HCT116 (cell line): ENCODE measurements at regions not wholly inside any gene's neighbourhood (a gene's known extent, or its start where the extent isn't known, plus 50 kb on each side); places are given as distances from the start of the nearest gene placed in this dataset.

ENCODE experiments used
- ATAC-seq: fragments of 200-7000 bp; cut with Tn5 transposase; 2 replicates; pipeline ENCODE4 v1.9.1; 2020; ENCODE audit warnings: mild to moderate bottlenecking, moderate library complexity
- BruUV-seq: library from RNA; stranded (reverse); fragments of 400-500 nt; replicated peaks from 2 replicates; lab custom pipeline; 2021; lab: Mats Ljungman, UMichigan
- CTCF ChIA-PET: fragments of 300-600 bp; sonication (Branson Sonifier 250); formaldehyde crosslinking; loops from one replicate; lab custom pipeline; 2021; ENCODE audit warnings: antibody characterized with exemption; lab: Charles Lee
- POLR2A ChIA-PET: fragments of 300-600, 350-600 bp; sonication (Branson Sonifier 250); formaldehyde crosslinking; loops from one replicate; lab custom pipeline; 2021; ENCODE audit warnings: antibody characterized with exemption; lab: Charles Lee
- RAD21 ChIA-PET, 2 experiments: fragments of 300-600 bp; sonication (Branson Sonifier 250); formaldehyde crosslinking; loops; one replicate each; lab custom pipeline; 2023; ENCODE audit warnings: low total read pairs in 2 of 2; ENCODE audit not compliant: uncharacterized antibody in 2 of 2, unreplicated experiment in 2 of 2, low non-redundant PET in 1 of 2; lab: Charles Lee
- DNase-seq: peaks from one replicate; pipeline ENCODE4 v3.0.0-alpha.2; 2010; ENCODE audit warnings: low read depth, low spot score
- H2AFZ ChIP-seq: fragments of 200-600 bp; shearing (Covaris generic), sonication (generic); 2 replicates; pipeline ENCODE4 v1.6.1; 2017; ENCODE audit warnings: low read depth, mixed run types, mixed read lengths, antibody characterized with exemption, low read length; ENCODE audit not compliant: poor library complexity, severe bottlenecking
- H3K27ac ChIP-seq: 2 replicates; pipeline ENCODE4 v1.5.1; 2012; ENCODE audit warnings: low read depth, low read length
- H3K27me3 ChIP-seq: fragments of 200-600 bp; sonication (generic); 2 replicates; pipeline ENCODE4 v1.6.1; 2016; ENCODE audit warnings: mixed run types, low read length, mixed read lengths; ENCODE audit not compliant: insufficient read depth
- H3K36me3 ChIP-seq, 2 experiments: fragments of 200-500 bp in 1 of 2; fragments of 200-600 bp in 1 of 2; sonication (Bioruptor generic) in 1 of 2; sonication (generic) in 1 of 2; 2 replicates each; pipeline versions ENCODE4 v1.5.1 to v1.6.1; 2014 to 2016; ENCODE audit warnings: low read length in 2 of 2, inconsistent platforms in 1 of 2, mixed read lengths in 1 of 2, mixed run types in 1 of 2; ENCODE audit not compliant: insufficient read depth in 2 of 2, control insufficient read depth in 1 of 2
- H3K4me1 ChIP-seq, 2 experiments: fragments of 200-600 bp in 1 of 2; sonication (generic) in 1 of 2; 2 replicates each; pipeline versions ENCODE4 v1.5.1 to v1.6.1; 2012 to 2017; ENCODE audit warnings: low read length in 2 of 2, inconsistent platforms in 1 of 2, mild to moderate bottlenecking in 1 of 2, mixed read lengths in 1 of 2, mixed run types in 1 of 2, moderate library complexity in 1 of 2; ENCODE audit not compliant: insufficient read depth in 2 of 2, control insufficient read depth in 1 of 2
- H3K4me2 ChIP-seq: fragments of 200-600 bp; sonication (generic); 2 replicates; pipeline ENCODE4 v1.6.1; 2017; ENCODE audit warnings: mixed run types, low read length, mixed read lengths
- H3K4me3 ChIP-seq, 2 experiments: fragments of 200-600 bp in 1 of 2; sonication (generic) in 1 of 2; replicated peaks in 1 of 2; 2 replicates each; pipeline ENCODE4 v1.5.1; 2011 to 2016; ENCODE audit warnings: low read length in 2 of 2, control low read depth in 1 of 2, low read depth in 1 of 2, mild to moderate bottlenecking in 1 of 2, mixed read lengths in 1 of 2, mixed run types in 1 of 2
- H3K79me2 ChIP-seq: fragments of 200-600 bp; sonication (generic); 2 replicates; pipeline ENCODE4 v1.6.1; 2017; ENCODE audit warnings: mild to moderate bottlenecking, mixed run types, low read length, moderate library complexity, mixed read lengths; ENCODE audit not compliant: insufficient read depth
- H3K9ac ChIP-seq: fragments of 200-600 bp; sonication (generic); 2 replicates; pipeline ENCODE4 v1.6.1; 2016; ENCODE audit warnings: low read length, mixed read lengths
- H3K9me2 ChIP-seq: fragments of 200-600 bp; sonication (generic), shearing (Covaris generic); 2 replicates; pipeline ENCODE4 v1.6.1; 2017; ENCODE audit warnings: mixed run types, mild to moderate bottlenecking, moderate library complexity; ENCODE audit not compliant: insufficient read depth
- H3K9me3 ChIP-seq, 2 experiments: fragments of 200-500 bp in 1 of 2; fragments of 200-600 bp in 1 of 2; sonication (Bioruptor generic) in 1 of 2; sonication (generic) in 1 of 2; 2 replicates each; pipeline ENCODE4 v1.6.1; 2014 to 2017; ENCODE audit warnings: low read length in 2 of 2, mixed read lengths in 2 of 2, inconsistent platforms in 1 of 2, low read depth in 1 of 2, mild to moderate bottlenecking in 1 of 2, mixed run types in 1 of 2, moderate library complexity in 1 of 2; ENCODE audit not compliant: control insufficient read depth in 1 of 2, insufficient read depth in 1 of 2
- H4K20me1 ChIP-seq: fragments of 200-600 bp; sonication (generic), shearing (Covaris generic); 2 replicates; pipeline ENCODE4 v1.6.1; 2017; ENCODE audit warnings: mixed run types, mild to moderate bottlenecking, moderate library complexity; ENCODE audit not compliant: insufficient read depth
- JUND ChIP-seq: IDR thresholded peaks from 2 replicates; pipeline ENCODE4 v1.6.1; 2012
- POLR2A ChIP-seq: IDR thresholded peaks from 2 replicates; pipeline ENCODE4 v1.7.0; 2011; ENCODE audit warnings: borderline replicate concordance; ENCODE audit not compliant: insufficient read depth, insufficient read length; ENCODE audit errors: extremely low read depth
- POLR2AphosphoS5 ChIP-seq: IDR thresholded peaks from 2 replicates; pipeline ENCODE4 v1.6.1; 2011; ENCODE audit warnings: mild to moderate bottlenecking, low read depth, low read length, moderate library complexity
- RAD21 ChIP-seq: IDR thresholded peaks from 2 replicates; pipeline ENCODE4 v1.6.1; 2012; ENCODE audit warnings: low read depth, mild to moderate bottlenecking
- SP1 ChIP-seq: IDR thresholded peaks from 2 replicates; pipeline ENCODE4 v1.6.1; 2012; ENCODE audit warnings: low read depth
- TCF7L2 ChIP-seq: IDR thresholded peaks from 2 replicates; pipeline ENCODE4 v1.7.0; 2011; ENCODE audit warnings: borderline replicate concordance, inconsistent platforms; ENCODE audit not compliant: insufficient read depth, insufficient read length; ENCODE audit errors: extremely low read depth
- YY1 ChIP-seq: IDR thresholded peaks from 2 replicates; pipeline ENCODE4 v1.6.1; 2011; ENCODE audit warnings: low read length, low read depth, moderate library complexity, mild to moderate bottlenecking; ENCODE audit not compliant: insufficient replicate concordance; ENCODE audit errors: extremely low read depth
- ZFX ChIP-seq: fragments of 450-650 bp; IDR thresholded peaks from 2 replicates; pipeline ENCODE4 v1.6.1; 2017
- ZNF274 ChIP-seq: fragments of 200-500 bp; sonication (Bioruptor generic); IDR thresholded peaks from 2 replicates; pipeline ENCODE4 v1.6.1; 2014; ENCODE audit warnings: mild to moderate bottlenecking, low read depth, low read length, inconsistent platforms
- intact Hi-C: fragments of 100-400 bp; cut with micrococcal nuclease; formaldehyde crosslinking; loops from 2 replicates; pipeline ENCODE4 v1.10.0; 2022
- TF ChIP-seq, protein P1 (sequence below): IDR thresholded peaks from 2 replicates; pipeline ENCODE4 v1.6.1; 2012
- TF ChIP-seq, protein P2 (sequence below): IDR thresholded peaks from 2 replicates; pipeline ENCODE4 v1.6.1; 2012; ENCODE audit warnings: low read depth
- TF ChIP-seq, protein P3 (sequence below): IDR thresholded peaks from 2 replicates; pipeline ENCODE4 v1.6.1; 2011; ENCODE audit warnings: mild to moderate bottlenecking, low read length, moderate library complexity; ENCODE audit not compliant: insufficient replicate concordance; ENCODE audit errors: extremely low read depth
- TF ChIP-seq, protein P4 (sequence below), 3 experiments: fragments of 200-600 bp in 1 of 3; sonication (generic) in 1 of 3; IDR thresholded peaks in 2 of 3; conservative IDR thresholded peaks in 1 of 3; 2 replicates each; pipeline ENCODE4 v1.5.1; 2012 to 2017; ENCODE audit warnings: low read depth in 2 of 3, low read length in 2 of 3, antibody characterized with exemption in 1 of 3, borderline replicate concordance in 1 of 3, control low read depth in 1 of 3, mild to moderate bottlenecking in 1 of 3, mixed read lengths in 1 of 3, mixed run types in 1 of 3, moderate library complexity in 1 of 3; ENCODE audit not compliant: insufficient read depth in 1 of 3

DNA sequence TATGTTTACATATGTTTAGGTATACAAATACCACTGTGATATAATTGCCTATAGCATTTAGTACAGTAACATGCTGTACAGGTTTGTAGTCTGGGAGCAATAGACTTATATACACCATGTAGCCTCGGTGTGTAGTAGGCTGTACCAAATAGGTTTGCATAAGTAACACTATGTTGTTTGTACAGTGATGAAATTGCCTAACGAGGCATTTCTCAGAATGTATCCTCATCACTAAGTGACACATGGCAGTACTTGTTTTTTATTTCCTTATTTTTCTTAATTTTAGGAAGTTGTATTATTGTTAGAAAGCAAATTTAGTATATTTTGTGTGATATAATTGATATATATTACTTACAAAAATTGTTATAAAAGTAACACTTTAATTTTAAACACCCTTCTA lies 840.9 kb downstream of the LTN1 start:
- no peak overlapping the region for H3K4me2 ChIP-seq

More for the DNA sequence above, 840.9 kb downstream of the LTN1 start:
- no peak for ATAC-seq
- no peaks in the 10 kb centered on the region for H4K20me1 ChIP-seq
- no peaks in the 10 kb centered on the region for H3K27me3 ChIP-seq
- no peak overlapping the region for H3K9ac ChIP-seq
- no peak overlapping the region for H2AFZ ChIP-seq
- POLR2A ChIA-PET: no interaction called here
- no peak overlapping the region for H3K4me3 ChIP-seq
- H3K79me2 ChIP-seq: no peaks in the 10 kb centered on the region
- CTCF ChIA-PET: no interaction called here
- BruUV-seq: no TSS peak
- RAD21 ChIA-PET: no interaction called here
- intact Hi-C loops: no loop called here
- no peaks in the 10 kb centered on the region for H3K36me3 ChIP-seq
- H3K27ac ChIP-seq: no peak overlapping the region
- DNase-seq: no peak
- no peak for TF ChIP-seq JUND
- TF ChIP-seq TCF7L2: no peak
- TF ChIP-seq, protein P1, sequence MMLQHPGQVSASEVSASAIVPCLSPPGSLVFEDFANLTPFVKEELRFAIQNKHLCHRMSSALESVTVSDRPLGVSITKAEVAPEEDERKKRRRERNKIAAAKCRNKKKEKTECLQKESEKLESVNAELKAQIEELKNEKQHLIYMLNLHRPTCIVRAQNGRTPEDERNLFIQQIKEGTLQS: no peak
- no peak for TF ChIP-seq POLR2AphosphoS5
- no peak for TF ChIP-seq YY1
- TF ChIP-seq, protein P2, sequence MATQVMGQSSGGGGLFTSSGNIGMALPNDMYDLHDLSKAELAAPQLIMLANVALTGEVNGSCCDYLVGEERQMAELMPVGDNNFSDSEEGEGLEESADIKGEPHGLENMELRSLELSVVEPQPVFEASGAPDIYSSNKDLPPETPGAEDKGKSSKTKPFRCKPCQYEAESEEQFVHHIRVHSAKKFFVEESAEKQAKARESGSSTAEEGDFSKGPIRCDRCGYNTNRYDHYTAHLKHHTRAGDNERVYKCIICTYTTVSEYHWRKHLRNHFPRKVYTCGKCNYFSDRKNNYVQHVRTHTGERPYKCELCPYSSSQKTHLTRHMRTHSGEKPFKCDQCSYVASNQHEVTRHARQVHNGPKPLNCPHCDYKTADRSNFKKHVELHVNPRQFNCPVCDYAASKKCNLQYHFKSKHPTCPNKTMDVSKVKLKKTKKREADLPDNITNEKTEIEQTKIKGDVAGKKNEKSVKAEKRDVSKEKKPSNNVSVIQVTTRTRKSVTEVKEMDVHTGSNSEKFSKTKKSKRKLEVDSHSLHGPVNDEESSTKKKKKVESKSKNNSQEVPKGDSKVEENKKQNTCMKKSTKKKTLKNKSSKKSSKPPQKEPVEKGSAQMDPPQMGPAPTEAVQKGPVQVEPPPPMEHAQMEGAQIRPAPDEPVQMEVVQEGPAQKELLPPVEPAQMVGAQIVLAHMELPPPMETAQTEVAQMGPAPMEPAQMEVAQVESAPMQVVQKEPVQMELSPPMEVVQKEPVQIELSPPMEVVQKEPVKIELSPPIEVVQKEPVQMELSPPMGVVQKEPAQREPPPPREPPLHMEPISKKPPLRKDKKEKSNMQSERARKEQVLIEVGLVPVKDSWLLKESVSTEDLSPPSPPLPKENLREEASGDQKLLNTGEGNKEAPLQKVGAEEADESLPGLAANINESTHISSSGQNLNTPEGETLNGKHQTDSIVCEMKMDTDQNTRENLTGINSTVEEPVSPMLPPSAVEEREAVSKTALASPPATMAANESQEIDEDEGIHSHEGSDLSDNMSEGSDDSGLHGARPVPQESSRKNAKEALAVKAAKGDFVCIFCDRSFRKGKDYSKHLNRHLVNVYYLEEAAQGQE: no peak
- TF ChIP-seq ZNF274: no peak
- TF ChIP-seq, protein P3, sequence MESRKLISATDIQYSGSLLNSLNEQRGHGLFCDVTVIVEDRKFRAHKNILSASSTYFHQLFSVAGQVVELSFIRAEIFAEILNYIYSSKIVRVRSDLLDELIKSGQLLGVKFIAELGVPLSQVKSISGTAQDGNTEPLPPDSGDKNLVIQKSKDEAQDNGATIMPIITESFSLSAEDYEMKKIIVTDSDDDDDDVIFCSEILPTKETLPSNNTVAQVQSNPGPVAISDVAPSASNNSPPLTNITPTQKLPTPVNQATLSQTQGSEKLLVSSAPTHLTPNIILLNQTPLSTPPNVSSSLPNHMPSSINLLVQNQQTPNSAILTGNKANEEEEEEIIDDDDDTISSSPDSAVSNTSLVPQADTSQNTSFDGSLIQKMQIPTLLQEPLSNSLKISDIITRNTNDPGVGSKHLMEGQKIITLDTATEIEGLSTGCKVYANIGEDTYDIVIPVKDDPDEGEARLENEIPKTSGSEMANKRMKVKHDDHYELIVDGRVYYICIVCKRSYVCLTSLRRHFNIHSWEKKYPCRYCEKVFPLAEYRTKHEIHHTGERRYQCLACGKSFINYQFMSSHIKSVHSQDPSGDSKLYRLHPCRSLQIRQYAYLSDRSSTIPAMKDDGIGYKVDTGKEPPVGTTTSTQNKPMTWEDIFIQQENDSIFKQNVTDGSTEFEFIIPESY: no peak
- TF ChIP-seq POLR2A: no peak
- no peak for TF ChIP-seq SP1
- no peak for TF ChIP-seq RAD21
- TF ChIP-seq ZFX: no peak
- TF ChIP-seq, protein P4, sequence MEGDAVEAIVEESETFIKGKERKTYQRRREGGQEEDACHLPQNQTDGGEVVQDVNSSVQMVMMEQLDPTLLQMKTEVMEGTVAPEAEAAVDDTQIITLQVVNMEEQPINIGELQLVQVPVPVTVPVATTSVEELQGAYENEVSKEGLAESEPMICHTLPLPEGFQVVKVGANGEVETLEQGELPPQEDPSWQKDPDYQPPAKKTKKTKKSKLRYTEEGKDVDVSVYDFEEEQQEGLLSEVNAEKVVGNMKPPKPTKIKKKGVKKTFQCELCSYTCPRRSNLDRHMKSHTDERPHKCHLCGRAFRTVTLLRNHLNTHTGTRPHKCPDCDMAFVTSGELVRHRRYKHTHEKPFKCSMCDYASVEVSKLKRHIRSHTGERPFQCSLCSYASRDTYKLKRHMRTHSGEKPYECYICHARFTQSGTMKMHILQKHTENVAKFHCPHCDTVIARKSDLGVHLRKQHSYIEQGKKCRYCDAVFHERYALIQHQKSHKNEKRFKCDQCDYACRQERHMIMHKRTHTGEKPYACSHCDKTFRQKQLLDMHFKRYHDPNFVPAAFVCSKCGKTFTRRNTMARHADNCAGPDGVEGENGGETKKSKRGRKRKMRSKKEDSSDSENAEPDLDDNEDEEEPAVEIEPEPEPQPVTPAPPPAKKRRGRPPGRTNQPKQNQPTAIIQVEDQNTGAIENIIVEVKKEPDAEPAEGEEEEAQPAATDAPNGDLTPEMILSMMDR (IDR thresholded peaks at IDR 0.05 in 2 of 3, conservative IDR thresholded peaks at IDR 0.05 in 1 of 3; ENCODE audit: borderline replicate concordance in 1 of 3, insufficient read depth in 1 of 3, low read depth in 2 of 3, low read length in 2 of 3): no peak
- TF ChIP-seq, all 23 proteins: peak for 0
- H3K9me3 ChIP-seq: peaks cover 18 to 30% of the 10 kb centered on the region in 2 experiments; a peak in 2 of 4 replicates
- no peaks in the 10 kb centered on the region for H3K9me2 ChIP-seq
- H3K4me1 ChIP-seq: no peaks in the 10 kb centered on the region
